ENCODE measurements at regions not wholly inside any gene's neighbourhood (a gene's known extent, or its start where the extent isn't known, plus 50 kb on each side); places are given as distances from the start of the nearest gene placed in this dataset.

GRCh38 chr4:61079976-61080375 is 120.2 kb upstream of the ADGRL3 start:
- TF ChIP-seq CTCF (conservative IDR thresholded peaks at IDR 0.05; ENCODE audit: low read depth, low read length) (no peak), EZH2 (IDR thresholded peaks at IDR 0.05; ENCODE audit: low read length, unreplicated experiment) (no peak), EZH2phosphoT487 (IDR thresholded peaks at IDR 0.05; ENCODE audit: borderline replicate concordance, low read length) (no peak)

All from PC-3 (cell line).